ENCODE measurements at regions not wholly inside any gene's neighbourhood (a gene's known extent, or its start where the extent isn't known, plus 50 kb on each side); places are given as distances from the start of the nearest gene placed in this dataset.

DNA sequence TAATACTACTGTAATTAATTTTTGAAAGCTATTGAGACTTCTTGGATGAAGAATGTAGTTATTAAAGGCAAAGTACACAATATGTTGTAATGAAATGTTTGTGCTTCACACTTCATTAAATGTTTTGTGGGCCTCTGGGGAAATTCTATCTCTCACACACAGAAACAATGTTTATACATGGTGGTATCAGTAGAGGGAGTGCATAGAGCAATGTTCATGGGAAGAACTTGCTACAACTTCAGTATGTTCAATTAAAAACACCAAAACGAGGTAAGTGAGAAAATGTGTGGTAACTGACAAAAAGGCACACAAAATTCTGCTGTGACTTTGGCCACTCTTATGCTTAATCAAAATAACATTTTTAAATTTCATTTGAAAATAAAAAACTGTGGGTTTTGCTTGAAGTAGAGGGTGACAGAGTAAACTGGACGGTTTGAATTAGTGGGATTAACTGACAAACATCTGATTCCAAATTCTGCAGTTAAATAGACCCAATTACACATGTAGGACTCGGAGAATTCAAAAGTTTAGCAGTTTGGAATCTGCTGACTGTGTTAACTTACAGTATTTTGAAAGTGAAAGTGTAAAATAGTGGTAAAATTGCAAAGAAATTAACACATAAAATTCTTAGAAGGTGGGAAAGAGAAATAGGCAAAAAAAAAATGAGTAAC lies 111.4 kb upstream of the TTC29 start (continued):
- no peak for TF ChIP-seq ZNF589 (CRISPR knock-in tag; IDR thresholded peaks at IDR 0.05; ENCODE audit: low read depth)
- TF ChIP-seq TRIM28 (IDR thresholded peaks at IDR 0.05): no peak
- TF ChIP-seq C11orf30 (IDR thresholded peaks at IDR 0.05; ENCODE audit: low read depth): peak; percentile 59; the same call in 1 of the 2 replicates
- TF ChIP-seq TOE1 (IDR thresholded peaks at IDR 0.05; ENCODE audit: borderline replicate concordance): no peak
- TF ChIP-seq TOE1 (CRISPR knock-in tag; IDR thresholded peaks at IDR 0.05; ENCODE audit: borderline replicate concordance, low read depth): no peak

- Histone ChIP-seq H3K9ac (ENCODE audit: insufficient read depth in 1 of 2, low read depth in 2 of 2, low read length in 2 of 2) (peak overlapping the region in 1 of 2 experiments; percentile 31; a peak in 1 of 4 replicates), H3K27ac (ENCODE audit: extremely low read depth, low read depth, low read length) (no peak overlapping the region), H3K9me1 (ENCODE audit: control insufficient read depth, insufficient read depth, low read length) (no peaks in the 10 kb centered on the region), H3K79me2 (ENCODE audit: control insufficient read depth, insufficient read depth, low read length) (no peaks in the 10 kb centered on the region), H3K4me2 (ENCODE audit: insufficient read depth, low read length) (no peak overlapping the region; the same call in 1 of the 2 replicates), H3K4me3 (peak overlapping the region; percentile 16; the same call in 1 of the 2 replicates), H3K9me3 (replicated peaks; ENCODE audit: control insufficient read depth, insufficient read depth, low read depth, low read length) (no peaks in the 10 kb centered on the region), H2AFZ (ENCODE audit: low read depth, low read length) (peak overlapping the region; percentile 85), H3K27me3 (ENCODE audit: control insufficient read depth in 2 of 2, insufficient read depth in 2 of 2, low read length in 2 of 2) (no peaks in the 10 kb centered on the region), H4K20me1 (replicated peaks; ENCODE audit: control insufficient read depth, insufficient read depth, low read length) (no peaks in the 10 kb centered on the region), H3K36me3 (ENCODE audit: control insufficient read depth, insufficient read depth, low read length) (no peaks in the 10 kb centered on the region), H3K4me1 (replicated peaks in 1 of 2; ENCODE audit: control insufficient read depth in 2 of 2, insufficient read depth in 2 of 2, low read length in 2 of 2) (no peaks in the 10 kb centered on the region)
- ATAC-seq (no peak), DNase-seq (ENCODE audit: extremely low read depth in 1 of 4, low spot score in 3 of 4) (no peak), FAIRE-seq (no peak)
- no peak for TF ChIP-seq ZNF184 (CRISPR knock-in tag; IDR thresholded peaks at IDR 0.05)
- TF ChIP-seq, protein P1, sequence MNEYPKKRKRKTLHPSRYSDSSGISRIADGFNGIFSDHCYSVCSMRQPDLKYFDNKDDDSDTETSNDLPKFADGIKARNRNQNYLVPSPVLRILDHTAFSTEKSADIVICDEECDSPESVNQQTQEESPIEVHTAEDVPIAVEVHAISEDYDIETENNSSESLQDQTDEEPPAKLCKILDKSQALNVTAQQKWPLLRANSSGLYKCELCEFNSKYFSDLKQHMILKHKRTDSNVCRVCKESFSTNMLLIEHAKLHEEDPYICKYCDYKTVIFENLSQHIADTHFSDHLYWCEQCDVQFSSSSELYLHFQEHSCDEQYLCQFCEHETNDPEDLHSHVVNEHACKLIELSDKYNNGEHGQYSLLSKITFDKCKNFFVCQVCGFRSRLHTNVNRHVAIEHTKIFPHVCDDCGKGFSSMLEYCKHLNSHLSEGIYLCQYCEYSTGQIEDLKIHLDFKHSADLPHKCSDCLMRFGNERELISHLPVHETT (CRISPR knock-in tag; conservative IDR thresholded peaks at IDR 0.05 in 1 of 2, IDR thresholded peaks at IDR 0.05 in 1 of 2): peak in 1 of 2 experiments; percentile 10; a peak in 1 of 4 replicates
- 0 out of 2 replicates have a peak, but pooled peaks have one; percentile 30 for TF ChIP-seq ELF1 (tag; IDR thresholded peaks at IDR 0.05)
- 0 out of 2 replicates have a peak, but pooled peaks have one; percentile 39 for TF ChIP-seq GABPA (tag; conservative IDR thresholded peaks at IDR 0.05; ENCODE audit: low read depth)
- TF ChIP-seq BCL6 (CRISPR knock-in tag; IDR thresholded peaks at IDR 0.05): no peak
- in situ Hi-C loops (cut with MboI): no loop called here
- intact Hi-C loops (cut with micrococcal nuclease): no loop called here
- under 1% methylated on average over 7 of the region's 7 CpGs for WGBS (ENCODE audit: insufficient coverage, low coverage, missing lambda C conversion rate)
- CTCF ChIA-PET (ENCODE audit: low intra/inter-chr PET ratio): no interaction called here
- BruUV-seq (replicated peaks): no TSS peak
- POLR2A ChIA-PET: no interaction called here
These were observed 112.0 kb upstream of the TTC29 start for GRCh38 chr4:147057611-147058190.
